ENCODE measurements at regions not wholly inside any gene's neighbourhood (a gene's known extent, or its start where the extent isn't known, plus 50 kb on each side); places are given as distances from the start of the nearest gene placed in this dataset.

- no peaks in the 10 kb centered on the region for H3K27me3 ChIP-seq
- DNase-seq: no peak
- WGBS (ENCODE audit: insufficient coverage, low coverage, low lambda C conversion rate, missing lambda C conversion rate): 11% methylated on average over 21 of the region's 29 CpGs
- H3K9me3 ChIP-seq: no peaks in the 10 kb centered on the region
- intact Hi-C loops (cut with DNase I): no loop called here
- peak in 3 of 4 donors; percentile 10 to 31 (median 14) for ATAC-seq
- no peak overlapping the region for H3K27ac ChIP-seq
- H3K4me1 ChIP-seq: peaks cover 0 to 13% (median 0%) of the 10 kb centered on the region in 4 donors
- H3K4me3 ChIP-seq: peak overlapping the region; percentile 33 to 44 (median 35)
- no peaks in the 10 kb centered on the region for H3K36me3 ChIP-seq
- TF ChIP-seq POLR2A (IDR thresholded peaks at IDR 0.05): no peak
These were observed 88.8 kb upstream of the IPO9 start for GRCh38 chr1:201740086-201740541.

DNA sequence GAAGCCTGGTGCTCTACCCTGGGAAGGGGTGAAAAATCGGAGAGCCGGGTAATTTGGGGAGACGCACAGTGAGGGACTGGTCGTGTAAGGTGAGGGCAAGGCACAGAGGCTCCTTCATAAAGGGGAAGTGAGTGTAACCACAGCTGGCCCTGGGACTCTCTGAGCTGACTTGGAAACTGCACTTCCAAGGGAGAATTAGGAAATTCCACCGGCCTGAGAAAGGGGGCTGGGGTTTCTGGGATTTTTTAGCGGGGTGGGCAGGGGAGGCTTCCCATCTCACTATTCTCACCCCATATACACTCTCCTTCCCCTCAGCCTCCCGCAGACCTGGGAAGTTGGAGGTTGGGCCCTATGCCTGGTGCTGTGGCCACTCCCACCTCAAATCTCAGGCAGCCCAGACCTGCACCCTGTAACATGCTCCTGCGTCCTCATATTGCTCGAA, 88.3 kb upstream of the IPO9 start:
- WGBS (ENCODE audit: insufficient coverage, low coverage, low lambda C conversion rate, missing lambda C conversion rate): 23% methylated on average over 8 of the region's 9 CpGs
- Histone ChIP-seq H3K27me3 (no peaks in the 10 kb centered on the region), H3K9me3 (no peaks in the 10 kb centered on the region), H3K4me1 (peaks cover 0 to 13% (median 0%) of the 10 kb centered on the region in 4 donors), H3K36me3 (no peaks in the 10 kb centered on the region), H3K27ac (no peak overlapping the region), H3K4me3 (peak overlapping the region in 1 of 3 donors; percentile 33)
- TF ChIP-seq CTCF (IDR thresholded peaks at IDR 0.05) (no peak), POLR2A (IDR thresholded peaks at IDR 0.05) (no peak)
- ATAC-seq (peak in 3 of 4 donors; percentile 25 to 43 (median 37)), DNase-seq (no peak)
- intact Hi-C loops (cut with DNase I): no loop called here

DNA sequence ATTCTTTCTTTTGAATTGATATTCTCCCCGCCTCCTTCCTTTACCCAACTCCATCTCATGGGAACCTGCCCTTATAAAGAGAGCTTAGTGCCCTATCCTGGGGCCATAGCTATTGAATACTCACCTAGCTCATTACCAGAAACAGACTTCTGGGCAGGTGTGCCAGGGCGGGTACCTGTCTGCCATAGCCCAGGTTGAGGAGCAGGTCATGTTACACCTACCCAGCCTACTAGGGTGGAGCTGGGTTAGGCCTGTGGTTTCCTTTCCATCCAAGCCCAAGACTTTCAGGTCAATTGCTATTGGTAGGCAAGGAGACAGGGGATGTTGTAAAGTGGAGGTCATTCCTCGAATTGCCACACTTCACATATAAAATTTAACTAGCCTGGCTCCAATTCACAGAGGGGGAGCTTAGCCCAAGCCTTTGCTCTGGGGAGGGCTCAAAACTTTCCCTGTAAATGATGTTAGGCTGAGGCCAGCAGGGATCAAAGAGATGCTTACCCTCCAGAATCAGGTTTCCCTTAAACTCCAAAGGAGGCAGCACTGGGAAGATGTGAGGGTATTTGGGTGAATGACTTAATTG, 87.1 kb upstream of the IPO9 start:
- intact Hi-C loops (cut with DNase I): no loop called here
- H3K36me3 ChIP-seq: no peaks in the 10 kb centered on the region
- no peaks in the 10 kb centered on the region for H3K9me3 ChIP-seq
- no peak overlapping the region for H3K4me3 ChIP-seq
- WGBS (ENCODE audit: insufficient coverage, low coverage, low lambda C conversion rate, missing lambda C conversion rate): 72% methylated on average over 3 of the region's 3 CpGs
- peaks cover 0 to 13% (median 0%) of the 10 kb centered on the region in 4 donors for H3K4me1 ChIP-seq
- TF ChIP-seq POLR2A (IDR thresholded peaks at IDR 0.05) (no peak), CTCF (IDR thresholded peaks at IDR 0.05) (no peak)
- no peak for DNase-seq
- no peaks in the 10 kb centered on the region for H3K27me3 ChIP-seq
- no peak overlapping the region for H3K27ac ChIP-seq
- no peak for ATAC-seq

DNA sequence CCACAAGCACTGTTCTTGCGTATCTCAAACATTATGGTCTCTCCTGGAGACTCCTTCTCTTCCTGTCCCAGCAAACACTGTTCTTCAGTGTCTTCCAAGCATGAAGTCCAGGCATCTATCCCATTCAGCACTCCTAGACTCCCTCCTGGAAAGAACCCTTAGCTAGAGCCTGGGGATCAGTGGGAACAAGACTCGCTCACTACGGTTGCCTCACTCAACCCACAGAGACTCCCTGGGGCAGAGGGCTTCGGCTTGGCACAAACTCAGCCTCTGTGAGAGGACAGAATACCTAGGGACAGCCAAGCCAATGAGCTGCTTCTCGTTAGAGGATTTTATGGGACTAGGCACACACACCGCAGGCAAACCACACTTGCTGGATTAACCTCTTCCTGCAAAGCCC, 86.5 kb upstream of the IPO9 start:
- Histone ChIP-seq H3K27me3 (no peaks in the 10 kb centered on the region), H3K4me1 (peaks cover 0 to 13% (median 0%) of the 10 kb centered on the region in 4 donors), H3K9me3 (no peaks in the 10 kb centered on the region), H3K4me3 (no peak overlapping the region), H3K36me3 (no peaks in the 10 kb centered on the region), H3K27ac (no peak overlapping the region)
- intact Hi-C loops (cut with DNase I): no loop called here
- DNase-seq: no peak
- TF ChIP-seq POLR2A (IDR thresholded peaks at IDR 0.05) (no peak), CTCF (IDR thresholded peaks at IDR 0.05) (no peak)
- WGBS (ENCODE audit: insufficient coverage, low coverage, low lambda C conversion rate, missing lambda C conversion rate): 65% methylated on average over 6 of the region's 6 CpGs
- no peak for ATAC-seq

DNA sequence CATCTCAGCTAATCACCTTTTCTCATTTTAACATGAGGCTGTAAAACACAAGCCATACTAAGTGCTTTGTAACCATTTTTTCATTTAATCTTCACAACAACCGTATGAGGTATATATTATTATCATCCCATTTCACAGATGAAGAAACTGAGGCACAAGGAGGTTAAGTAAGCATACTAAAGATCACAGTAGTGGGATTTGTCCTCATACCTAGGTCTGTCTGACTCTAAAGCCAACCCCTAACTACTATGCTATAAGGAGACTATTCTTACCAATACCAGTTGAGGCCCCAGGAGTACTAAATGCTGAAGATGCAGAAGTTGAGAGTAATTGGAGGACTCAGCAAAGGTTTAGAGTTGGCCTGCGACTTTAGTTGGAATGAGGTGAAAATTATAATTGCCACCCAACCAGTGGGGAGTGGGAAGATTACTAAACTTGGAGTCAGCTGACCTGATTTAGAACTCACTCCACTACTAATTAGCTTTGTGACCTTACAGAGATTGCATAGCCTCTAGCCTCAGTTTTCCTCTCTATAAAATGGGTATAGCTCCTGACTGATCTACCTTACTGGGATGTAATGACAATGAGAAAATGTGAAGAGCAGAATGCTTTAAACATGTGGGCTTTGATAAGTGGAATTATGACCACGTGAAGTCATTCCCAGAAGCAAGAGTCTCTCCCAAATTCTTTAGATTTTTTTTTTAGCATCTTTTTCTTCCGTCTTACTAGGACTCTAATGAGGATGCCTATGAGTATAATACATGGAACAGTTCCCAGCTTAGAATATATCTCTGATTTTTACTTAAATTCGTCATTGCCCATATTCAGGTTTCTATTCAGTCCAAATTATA, 85.8 kb upstream of the IPO9 start:
- TF ChIP-seq CTCF (IDR thresholded peaks at IDR 0.05): no peak
- TF ChIP-seq POLR2A (IDR thresholded peaks at IDR 0.05): no peak
- H3K4me1 ChIP-seq: peaks cover 0 to 13% (median 0%) of the 10 kb centered on the region in 4 donors
- no peaks in the 10 kb centered on the region for H3K36me3 ChIP-seq
- intact Hi-C loops (cut with DNase I): no loop called here
- H3K27ac ChIP-seq: no peak overlapping the region
- ATAC-seq (no peak), DNase-seq (no peak)
- no peaks in the 10 kb centered on the region for H3K9me3 ChIP-seq
- no peak overlapping the region for H3K4me3 ChIP-seq
- H3K27me3 ChIP-seq: no peaks in the 10 kb centered on the region
- 74% methylated on average over 5 of the region's 5 CpGs for WGBS (ENCODE audit: insufficient coverage, low coverage, low lambda C conversion rate, missing lambda C conversion rate)

All from right lobe of liver (tissue), 6 donors.